ENCODE measurements at regions not wholly inside any gene's neighbourhood (a gene's known extent, or its start where the extent isn't known, plus 50 kb on each side); places are given as distances from the start of the nearest gene placed in this dataset.

- intact Hi-C loops (cut with micrococcal nuclease), result no loop called here
- Histone ChIP-seq H3K9me1 (ENCODE audit: control insufficient read depth, insufficient read depth, low read length) (no peaks in the 10 kb centered on the region), H2AFZ (ENCODE audit: low read depth, low read length) (no peak overlapping the region), H3K4me2 (ENCODE audit: insufficient read depth, low read length) (no peak overlapping the region), H3K9ac (ENCODE audit: insufficient read depth in 1 of 2, low read depth in 2 of 2, low read length in 2 of 2) (no peak overlapping the region), H3K9me3 (replicated peaks; ENCODE audit: control insufficient read depth, insufficient read depth, low read depth, low read length) (no peaks in the 10 kb centered on the region), H3K79me2 (ENCODE audit: control insufficient read depth, insufficient read depth, low read length) (peaks cover 18% of the 10 kb centered on the region), H4K20me1 (replicated peaks; ENCODE audit: control insufficient read depth, insufficient read depth, low read length) (no peaks in the 10 kb centered on the region), H3K27ac (ENCODE audit: extremely low read depth, low read depth, low read length) (no peak overlapping the region), H3K4me3 (no peak overlapping the region), H3K4me1 (replicated peaks in 1 of 2; ENCODE audit: control insufficient read depth in 2 of 2, insufficient read depth in 2 of 2, low read length in 2 of 2) (peaks cover 0 to 17% of the 10 kb centered on the region in 2 experiments; a peak in 2 of 5 replicates), H3K27me3 (ENCODE audit: control insufficient read depth in 2 of 2, insufficient read depth in 2 of 2, low read length in 2 of 2) (no peaks in the 10 kb centered on the region), H3K36me3 (ENCODE audit: control insufficient read depth, insufficient read depth, low read length) (peaks cover 3% of the 10 kb centered on the region; the same call in 1 of the 3 replicates)
- ATAC-seq (no peak), FAIRE-seq (no peak), DNase-seq (ENCODE audit: extremely low read depth in 1 of 4, low spot score in 3 of 4) (no peak)
- POLR2A ChIA-PET, result interaction anchor here (0.6 to 1.0 kb wide), 2 partner anchors 59 to 199 kb away, joined by 3 read pairs; no protein-coding TSS in a partner anchor
- CTCF ChIA-PET (ENCODE audit: low intra/inter-chr PET ratio), result no interaction called here
- in situ Hi-C loops (cut with MboI), result no loop called here
- no TSS peak for BruUV-seq (replicated peaks)
- TF ChIP-seq NRF1 (conservative IDR thresholded peaks at IDR 0.05 in 1 of 2, IDR thresholded peaks at IDR 0.05 in 1 of 2) (no peak), ZNF217 (CRISPR knock-in tag; IDR thresholded peaks at IDR 0.05) (no peak), ZNF449 (CRISPR knock-in tag; IDR thresholded peaks at IDR 0.05) (no peak), CBFA2T3 (IDR thresholded peaks at IDR 0.05) (no peak), ZNF224 (CRISPR knock-in tag; IDR thresholded peaks at IDR 0.05) (no peak), MTA2 (IDR thresholded peaks at IDR 0.05; ENCODE audit: low read depth) (no peak), XRCC5 (IDR thresholded peaks at IDR 0.05; ENCODE audit: low read depth, low read length) (no peak), NCOA2 (IDR thresholded peaks at IDR 0.05; ENCODE audit: partially characterized antibody in 2 of 2) (no peak), SMARCA4 (IDR thresholded peaks at IDR 0.05) (no peak), FOSL1 (tag; conservative IDR thresholded peaks at IDR 0.05) (no peak), E2F4 (CRISPR knock-in tag; IDR thresholded peaks at IDR 0.05; ENCODE audit: low read depth) (no peak), ARID4B (CRISPR knock-in tag; IDR thresholded peaks at IDR 0.05) (no peak), HNRNPUL1 (IDR thresholded peaks at IDR 0.05; ENCODE audit: low read length) (no peak), RCOR1 (IDR thresholded peaks at IDR 0.05; ENCODE audit: borderline replicate concordance in 1 of 2, low read depth in 2 of 2, low read length in 2 of 2) (no peak)
Measured at GRCh38 chr6:142011156-142011555, 121.6 kb upstream of the GJE1 start.

All from K562 (cell line).